ENCODE measurements at regions not wholly inside any gene's neighbourhood (a gene's known extent, or its start where the extent isn't known, plus 50 kb on each side); places are given as distances from the start of the nearest gene placed in this dataset.
"Not testable (repeated sequence)": the region's sequence is repeated elsewhere in the genome, so short reads cannot be mapped to it uniquely, and the experiment has no call there.

DNA sequence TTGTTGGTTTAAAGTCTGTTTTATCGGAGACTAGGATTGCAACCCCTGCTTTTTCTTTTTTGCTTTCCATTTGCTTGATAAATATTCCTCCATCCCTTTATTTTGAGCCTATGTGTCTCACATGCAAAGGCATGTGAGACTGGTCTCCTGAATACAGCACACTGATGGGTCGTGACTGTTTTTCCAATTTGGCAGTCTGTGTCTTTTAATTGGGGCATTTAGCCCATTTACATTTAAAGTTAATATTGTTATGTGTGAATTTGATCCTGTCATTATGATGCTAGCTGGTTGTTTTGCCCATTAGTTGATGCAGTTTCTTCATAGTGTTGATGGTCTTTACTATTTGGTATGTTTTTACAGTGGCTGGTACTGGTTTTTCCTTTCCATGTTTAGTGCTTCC lies 132.0 kb downstream of the LEPR start:
- TF ChIP-seq EZH2 (IDR thresholded peaks at IDR 0.05; ENCODE audit: borderline replicate concordance, low read length); CTCF (IDR thresholded peaks at IDR 0.05; ENCODE audit: low read length): not testable (repeated sequence)
